Occipital lobe (tissue), 1 donor: ENCODE measurements at regions not wholly inside any gene's neighbourhood (a gene's known extent, or its start where the extent isn't known, plus 50 kb on each side); places are given as distances from the start of the nearest gene placed in this dataset.
"Not testable (repeated sequence)": the region's sequence is repeated elsewhere in the genome, so short reads cannot be mapped to it uniquely, and the experiment has no call there.

Source experiments
- DNase-seq: peaks from one replicate; lab custom pipeline; 2025; lab: John Stamatoyannopoulos, UW

GRCh38 chr17:68097161-68097805 lies 61.7 kb downstream of the KPNA2 start:
- no peak for DNase-seq

- DNase-seq, result not testable (repeated sequence)
Observed at GRCh38 chr17:68099341-68099753, 63.8 kb downstream of the KPNA2 start.

GRCh38 chr17:68100000-68100641 lies 64.6 kb downstream of the KPNA2 start:
- no peak for DNase-seq

GRCh38 chr17:68101075-68101986 lies 65.8 kb downstream of the KPNA2 start:
- peak; percentile 84 for DNase-seq

- no peak for DNase-seq
Observed at GRCh38 chr17:68101987-68102314, 66.4 kb downstream of the KPNA2 start.

GRCh38 chr17:68102318-68102758 lies 66.8 kb downstream of the KPNA2 start:
- DNase-seq, result no peak

- DNase-seq, result no peak
Observed at GRCh38 chr17:68103148-68103547, 67.6 kb downstream of the KPNA2 start.

- no peak for DNase-seq
Observed at GRCh38 chr17:68106085-68106484, 70.5 kb downstream of the KPNA2 start.

- no peak for DNase-seq
Observed at GRCh38 chr17:68107373-68107772, 71.8 kb downstream of the KPNA2 start.

GRCh38 chr17:68108313-68109000 lies 72.9 kb downstream of the KPNA2 start:
- DNase-seq, result no peak

- DNase-seq, result not testable (repeated sequence)
Observed at GRCh38 chr17:68109404-68109803, 73.9 kb downstream of the KPNA2 start.

- DNase-seq, result not testable (repeated sequence)
Observed at GRCh38 chr17:68116211-68116610, 80.7 kb downstream of the KPNA2 start.

- DNase-seq, result no peak
Observed at GRCh38 chr17:68122587-68122986, 87.1 kb downstream of the KPNA2 start.

- no peak for DNase-seq
Observed at GRCh38 chr17:68125111-68125870, 89.8 kb downstream of the KPNA2 start.

- no peak for DNase-seq
Observed at GRCh38 chr17:68127914-68128313, 92.4 kb downstream of the KPNA2 start.

- no peak for DNase-seq
Observed at GRCh38 chr17:68131456-68131855, 95.9 kb downstream of the KPNA2 start.

GRCh38 chr17:68133346-68134045 lies 98.0 kb downstream of the KPNA2 start:
- no peak for DNase-seq

- no peak for DNase-seq
Observed at GRCh38 chr17:68134046-68134637, 98.6 kb downstream of the KPNA2 start.

- no peak for DNase-seq
Observed at GRCh38 chr17:68134731-68135130, 99.2 kb downstream of the KPNA2 start.
